GM23338 (cell line): ENCODE measurements at regions not wholly inside any gene's neighbourhood (a gene's known extent, or its start where the extent isn't known, plus 50 kb on each side); places are given as distances from the start of the nearest gene placed in this dataset.
A peak's percentile ranks its signal among the peaks of the same experiment; 100 is the strongest.

Source experiments
- ATAC-seq: fragments of 200-7000 bp; cut with Tn5 transposase; 3 replicates; pipeline ENCODE4 v1.9.1; 2020
- DNase-seq: peaks from one replicate; pipeline ENCODE4 v3.0.0-alpha.2; 2015; ENCODE audit warnings: low spot score
- H2AFZ ChIP-seq: fragments of 200-600 bp; sonication (generic); 2 replicates; pipeline ENCODE4 v1.8.0; 2016; ENCODE audit warnings: antibody characterized with exemption, mild to moderate bottlenecking, moderate library complexity
- H3F3A ChIP-seq: fragments of 200-600 bp; sonication (generic); replicated peaks from 2 replicates; pipeline ENCODE4 v1.8.0; 2017; ENCODE audit warnings: antibody characterized with exemption, mixed run types, low read depth
- H3K27ac ChIP-seq: fragments of 200-600 bp; sonication (generic); 2 replicates; pipeline ENCODE4 v1.6.1; 2016; ENCODE audit warnings: low read depth
- H3K27me3 ChIP-seq: fragments of 200-600 bp; sonication (generic); 2 replicates; pipeline ENCODE4 v1.8.0; 2016; ENCODE audit warnings: mild to moderate bottlenecking, mixed run types, moderate library complexity; ENCODE audit not compliant: insufficient read depth
- H3K36me3 ChIP-seq: fragments of 200-600 bp; sonication (generic); 2 replicates; pipeline ENCODE4 v1.8.0; 2016; ENCODE audit warnings: mild to moderate bottlenecking; ENCODE audit not compliant: insufficient read depth
- H3K4me1 ChIP-seq: fragments of 200-600 bp; sonication (generic); 2 replicates; pipeline ENCODE4 v1.8.0; 2016; ENCODE audit warnings: mild to moderate bottlenecking, moderate library complexity; ENCODE audit not compliant: insufficient read depth
- H3K4me2 ChIP-seq: fragments of 200-600 bp; sonication (generic); 2 replicates; pipeline ENCODE4 v1.7.1; 2017; ENCODE audit warnings: mixed run types
- H3K4me3 ChIP-seq: fragments of 200-600 bp; sonication (generic); 2 replicates; pipeline ENCODE4 v1.6.1; 2016; ENCODE audit warnings: mixed run types
- H3K79me2 ChIP-seq: fragments of 200-600 bp; sonication (generic); replicated peaks from 2 replicates; pipeline ENCODE4 v1.8.0; 2017; ENCODE audit warnings: mild to moderate bottlenecking; ENCODE audit not compliant: insufficient read depth
- H3K9me2 ChIP-seq: fragments of 200-600 bp; sonication (generic); 2 replicates; pipeline ENCODE4 v1.8.0; 2017; ENCODE audit not compliant: insufficient read depth
- H4K20me1 ChIP-seq: fragments of 200-600 bp; sonication (generic); replicated peaks from 2 replicates; pipeline ENCODE4 v1.8.0; 2017; ENCODE audit warnings: mild to moderate bottlenecking; ENCODE audit not compliant: insufficient read depth
- H3K27ac Mint-ChIP-seq: 2 replicates; pipeline ENCODE4 v1.8.0; 2020; ENCODE audit warnings: inconsistent platforms, mild to moderate bottlenecking, moderate library complexity, mixed read lengths
- H3K27me3 Mint-ChIP-seq: 3 replicates; pipeline ENCODE4 v1.8.0; 2022; ENCODE audit warnings: low read depth, mild to moderate bottlenecking, moderate library complexity, mixed read lengths, inconsistent platforms; ENCODE audit not compliant: insufficient read depth, poor library complexity
- H3K36me3 Mint-ChIP-seq: 3 replicates; pipeline ENCODE4 v1.8.0; 2021; ENCODE audit warnings: low read depth, mild to moderate bottlenecking, inconsistent platforms, moderate library complexity, mixed read lengths
- H3K4me1 Mint-ChIP-seq: 3 replicates; pipeline ENCODE4 v1.8.0; 2020; ENCODE audit warnings: mild to moderate bottlenecking, inconsistent platforms, mixed read lengths
- H3K4me3 Mint-ChIP-seq: 3 replicates; pipeline ENCODE4 v1.8.0; 2021; ENCODE audit warnings: moderate library complexity, mild to moderate bottlenecking, inconsistent platforms, mixed read lengths
- H3K9me3 Mint-ChIP-seq: 3 replicates; pipeline ENCODE4 v1.8.0; 2020; ENCODE audit warnings: moderate library complexity, mild to moderate bottlenecking, inconsistent platforms, mixed read lengths
- CREB1 ChIP-seq: fragments of 250-450 bp; sonication (Bioruptor Pico); IDR thresholded peaks from 2 replicates; pipeline ENCODE4 v1.5.0; 2020; ENCODE audit warnings: low read depth, mild to moderate bottlenecking, moderate library complexity
- EZH2 ChIP-seq: fragments of 200-600 bp; sonication (generic); IDR thresholded peaks from one replicate; pipeline ENCODE4 v1.8.0; 2017; ENCODE audit warnings: antibody characterized with exemption, mild to moderate bottlenecking, low read depth; ENCODE audit not compliant: unreplicated experiment
- EZH2phosphoT487 ChIP-seq: fragments of 200-600 bp; sonication (generic); IDR thresholded peaks from one replicate; pipeline ENCODE4 v1.8.1; 2018; ENCODE audit warnings: antibody characterized with exemption; ENCODE audit not compliant: unreplicated experiment
- JUNB ChIP-seq: IDR thresholded peaks from one replicate; pipeline ENCODE4 v1.6.1; 2016; ENCODE audit warnings: antibody characterized with exemption; ENCODE audit not compliant: unreplicated experiment
- NANOG ChIP-seq: IDR thresholded peaks from 2 replicates; pipeline ENCODE4 v1.6.1; 2016; ENCODE audit warnings: antibody characterized with exemption, borderline replicate concordance
- POLR2AphosphoS5 ChIP-seq: IDR thresholded peaks from 2 replicates; pipeline ENCODE4 v1.6.1; 2016; ENCODE audit warnings: antibody characterized with exemption, low read depth
- STAT1 ChIP-seq: IDR thresholded peaks from one replicate; pipeline ENCODE4 v1.6.1; 2016; ENCODE audit warnings: antibody characterized with exemption; ENCODE audit not compliant: unreplicated experiment
- ZNF114 ChIP-seq: fragments of 250-450 bp; sonication (Bioruptor Pico); IDR thresholded peaks from 2 replicates; pipeline ENCODE4 v1.5.0; 2020; ENCODE audit warnings: mild to moderate bottlenecking, moderate library complexity
- ZNF331 ChIP-seq: fragments of 250-450 bp; sonication (Bioruptor Pico); IDR thresholded peaks from 2 replicates; pipeline ENCODE4 v1.5.0; 2020; ENCODE audit warnings: low read depth, mild to moderate bottlenecking, moderate library complexity
- TF ChIP-seq, protein P1 (sequence below), 2 experiments: fragments of 200-600 bp in 1 of 2; sonication (generic) in 1 of 2; conservative IDR thresholded peaks; 2 replicates each; pipeline versions ENCODE4 v1.5.1 to v1.6.1; 2016 to 2017; ENCODE audit warnings: antibody characterized with exemption in 2 of 2, low read depth in 2 of 2, mild to moderate bottlenecking in 2 of 2, moderate library complexity in 1 of 2
- TF ChIP-seq, protein P2 (sequence below): fragments of 250-450 bp; sonication (Bioruptor Pico); IDR thresholded peaks from 2 replicates; pipeline ENCODE4 v1.5.0; 2020; ENCODE audit warnings: mild to moderate bottlenecking, moderate library complexity
- TF ChIP-seq, protein P3 (sequence below): IDR thresholded peaks from 2 replicates; pipeline ENCODE4 v1.6.1; 2016; ENCODE audit warnings: antibody characterized with exemption

DNA sequence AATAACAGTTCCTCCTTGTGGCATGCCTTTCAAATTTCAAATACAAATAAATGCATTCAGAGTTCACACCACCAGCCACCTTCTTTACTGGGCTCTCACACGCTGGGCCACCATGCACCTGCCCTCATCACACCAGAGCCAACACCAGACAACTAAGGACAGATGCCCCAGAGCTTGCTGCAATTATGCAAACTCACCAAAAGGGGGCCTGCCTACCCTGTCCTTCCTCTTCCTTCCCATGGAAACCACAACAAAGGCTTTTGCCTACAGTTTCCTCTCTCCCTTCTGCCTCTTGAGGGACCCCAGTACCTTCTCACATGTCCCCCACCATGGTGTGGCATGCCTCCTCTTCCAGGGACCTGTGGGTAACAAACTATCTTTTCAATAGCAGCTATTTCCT lies 1333.9 kb upstream of the TENM3 start:
- TF ChIP-seq ZNF331 (no peak), JUNB (no peak)
- TF ChIP-seq, protein P1, sequence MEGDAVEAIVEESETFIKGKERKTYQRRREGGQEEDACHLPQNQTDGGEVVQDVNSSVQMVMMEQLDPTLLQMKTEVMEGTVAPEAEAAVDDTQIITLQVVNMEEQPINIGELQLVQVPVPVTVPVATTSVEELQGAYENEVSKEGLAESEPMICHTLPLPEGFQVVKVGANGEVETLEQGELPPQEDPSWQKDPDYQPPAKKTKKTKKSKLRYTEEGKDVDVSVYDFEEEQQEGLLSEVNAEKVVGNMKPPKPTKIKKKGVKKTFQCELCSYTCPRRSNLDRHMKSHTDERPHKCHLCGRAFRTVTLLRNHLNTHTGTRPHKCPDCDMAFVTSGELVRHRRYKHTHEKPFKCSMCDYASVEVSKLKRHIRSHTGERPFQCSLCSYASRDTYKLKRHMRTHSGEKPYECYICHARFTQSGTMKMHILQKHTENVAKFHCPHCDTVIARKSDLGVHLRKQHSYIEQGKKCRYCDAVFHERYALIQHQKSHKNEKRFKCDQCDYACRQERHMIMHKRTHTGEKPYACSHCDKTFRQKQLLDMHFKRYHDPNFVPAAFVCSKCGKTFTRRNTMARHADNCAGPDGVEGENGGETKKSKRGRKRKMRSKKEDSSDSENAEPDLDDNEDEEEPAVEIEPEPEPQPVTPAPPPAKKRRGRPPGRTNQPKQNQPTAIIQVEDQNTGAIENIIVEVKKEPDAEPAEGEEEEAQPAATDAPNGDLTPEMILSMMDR (conservative IDR thresholded peaks at IDR 0.05; ENCODE audit: low read depth in 2 of 2) = peak; percentile 66 to 88
- no peaks in the 10 kb centered on the region for H3K36me3 ChIP-seq
- H3K4me3 Mint-ChIP-seq = no peak overlapping the region
- H3K9me2 ChIP-seq = no peaks in the 10 kb centered on the region
- ATAC-seq (peak; percentile 97), DNase-seq (peak; percentile 83)
- H3K27me3 Mint-ChIP-seq = no peaks in the 10 kb centered on the region
- H3K27ac Mint-ChIP-seq = no peak overlapping the region
- no peak overlapping the region for H3K27ac ChIP-seq
- no peak overlapping the region for H3K4me3 ChIP-seq
- H3K4me2 ChIP-seq = no peak overlapping the region
- no peaks in the 10 kb centered on the region for H3K36me3 Mint-ChIP-seq
- H2AFZ ChIP-seq = 0 out of 2 replicates have a peak overlapping the region, but pooled peaks have one; percentile 38
- no peaks in the 10 kb centered on the region for H3K27me3 ChIP-seq
- H3F3A ChIP-seq = no peaks in the 10 kb centered on the region
- H3K9me3 Mint-ChIP-seq = no peaks in the 10 kb centered on the region
- no peaks in the 10 kb centered on the region for H3K4me1 ChIP-seq
- no peaks in the 10 kb centered on the region for H4K20me1 ChIP-seq
- no peaks in the 10 kb centered on the region for H3K79me2 ChIP-seq
- no peaks in the 10 kb centered on the region for H3K4me1 Mint-ChIP-seq

DNA sequence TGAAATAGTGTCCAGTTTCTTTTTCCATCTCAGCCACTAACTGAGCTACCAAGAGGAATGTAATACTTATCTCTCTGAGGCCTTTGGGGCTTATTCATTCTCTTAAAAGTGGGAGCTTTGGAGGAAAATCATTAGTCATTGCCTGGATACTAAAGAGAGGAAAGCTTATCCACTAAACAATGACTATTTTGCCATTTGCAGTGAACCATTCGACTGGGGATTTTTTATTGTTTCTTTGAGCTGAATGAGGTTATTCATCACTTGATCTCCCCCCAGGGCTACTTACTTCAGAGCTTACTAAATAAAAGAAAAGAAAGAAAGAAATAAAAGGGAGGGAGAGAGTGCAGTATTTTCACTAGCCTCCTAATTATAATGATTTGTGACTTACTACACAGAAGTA lies 1329.5 kb upstream of the TENM3 start:
- no peak for ATAC-seq
- H3K4me3 Mint-ChIP-seq = no peak overlapping the region
- Histone ChIP-seq H3K79me2 (no peaks in the 10 kb centered on the region), H3K27ac (no peak overlapping the region), H3K36me3 (no peaks in the 10 kb centered on the region), H4K20me1 (no peaks in the 10 kb centered on the region), H3K9me2 (peaks cover 4% of the 10 kb centered on the region), H3K4me1 (no peaks in the 10 kb centered on the region), H3K4me3 (no peak overlapping the region), H3F3A (no peaks in the 10 kb centered on the region), H2AFZ (no peak overlapping the region), H3K4me2 (no peak overlapping the region), H3K27me3 (no peaks in the 10 kb centered on the region)
- no peaks in the 10 kb centered on the region for H3K9me3 Mint-ChIP-seq
- no peaks in the 10 kb centered on the region for H3K27me3 Mint-ChIP-seq
- H3K4me1 Mint-ChIP-seq = no peaks in the 10 kb centered on the region
- H3K36me3 Mint-ChIP-seq = no peaks in the 10 kb centered on the region
- no peak overlapping the region for H3K27ac Mint-ChIP-seq
- no peak for DNase-seq
- TF ChIP-seq, protein P2, sequence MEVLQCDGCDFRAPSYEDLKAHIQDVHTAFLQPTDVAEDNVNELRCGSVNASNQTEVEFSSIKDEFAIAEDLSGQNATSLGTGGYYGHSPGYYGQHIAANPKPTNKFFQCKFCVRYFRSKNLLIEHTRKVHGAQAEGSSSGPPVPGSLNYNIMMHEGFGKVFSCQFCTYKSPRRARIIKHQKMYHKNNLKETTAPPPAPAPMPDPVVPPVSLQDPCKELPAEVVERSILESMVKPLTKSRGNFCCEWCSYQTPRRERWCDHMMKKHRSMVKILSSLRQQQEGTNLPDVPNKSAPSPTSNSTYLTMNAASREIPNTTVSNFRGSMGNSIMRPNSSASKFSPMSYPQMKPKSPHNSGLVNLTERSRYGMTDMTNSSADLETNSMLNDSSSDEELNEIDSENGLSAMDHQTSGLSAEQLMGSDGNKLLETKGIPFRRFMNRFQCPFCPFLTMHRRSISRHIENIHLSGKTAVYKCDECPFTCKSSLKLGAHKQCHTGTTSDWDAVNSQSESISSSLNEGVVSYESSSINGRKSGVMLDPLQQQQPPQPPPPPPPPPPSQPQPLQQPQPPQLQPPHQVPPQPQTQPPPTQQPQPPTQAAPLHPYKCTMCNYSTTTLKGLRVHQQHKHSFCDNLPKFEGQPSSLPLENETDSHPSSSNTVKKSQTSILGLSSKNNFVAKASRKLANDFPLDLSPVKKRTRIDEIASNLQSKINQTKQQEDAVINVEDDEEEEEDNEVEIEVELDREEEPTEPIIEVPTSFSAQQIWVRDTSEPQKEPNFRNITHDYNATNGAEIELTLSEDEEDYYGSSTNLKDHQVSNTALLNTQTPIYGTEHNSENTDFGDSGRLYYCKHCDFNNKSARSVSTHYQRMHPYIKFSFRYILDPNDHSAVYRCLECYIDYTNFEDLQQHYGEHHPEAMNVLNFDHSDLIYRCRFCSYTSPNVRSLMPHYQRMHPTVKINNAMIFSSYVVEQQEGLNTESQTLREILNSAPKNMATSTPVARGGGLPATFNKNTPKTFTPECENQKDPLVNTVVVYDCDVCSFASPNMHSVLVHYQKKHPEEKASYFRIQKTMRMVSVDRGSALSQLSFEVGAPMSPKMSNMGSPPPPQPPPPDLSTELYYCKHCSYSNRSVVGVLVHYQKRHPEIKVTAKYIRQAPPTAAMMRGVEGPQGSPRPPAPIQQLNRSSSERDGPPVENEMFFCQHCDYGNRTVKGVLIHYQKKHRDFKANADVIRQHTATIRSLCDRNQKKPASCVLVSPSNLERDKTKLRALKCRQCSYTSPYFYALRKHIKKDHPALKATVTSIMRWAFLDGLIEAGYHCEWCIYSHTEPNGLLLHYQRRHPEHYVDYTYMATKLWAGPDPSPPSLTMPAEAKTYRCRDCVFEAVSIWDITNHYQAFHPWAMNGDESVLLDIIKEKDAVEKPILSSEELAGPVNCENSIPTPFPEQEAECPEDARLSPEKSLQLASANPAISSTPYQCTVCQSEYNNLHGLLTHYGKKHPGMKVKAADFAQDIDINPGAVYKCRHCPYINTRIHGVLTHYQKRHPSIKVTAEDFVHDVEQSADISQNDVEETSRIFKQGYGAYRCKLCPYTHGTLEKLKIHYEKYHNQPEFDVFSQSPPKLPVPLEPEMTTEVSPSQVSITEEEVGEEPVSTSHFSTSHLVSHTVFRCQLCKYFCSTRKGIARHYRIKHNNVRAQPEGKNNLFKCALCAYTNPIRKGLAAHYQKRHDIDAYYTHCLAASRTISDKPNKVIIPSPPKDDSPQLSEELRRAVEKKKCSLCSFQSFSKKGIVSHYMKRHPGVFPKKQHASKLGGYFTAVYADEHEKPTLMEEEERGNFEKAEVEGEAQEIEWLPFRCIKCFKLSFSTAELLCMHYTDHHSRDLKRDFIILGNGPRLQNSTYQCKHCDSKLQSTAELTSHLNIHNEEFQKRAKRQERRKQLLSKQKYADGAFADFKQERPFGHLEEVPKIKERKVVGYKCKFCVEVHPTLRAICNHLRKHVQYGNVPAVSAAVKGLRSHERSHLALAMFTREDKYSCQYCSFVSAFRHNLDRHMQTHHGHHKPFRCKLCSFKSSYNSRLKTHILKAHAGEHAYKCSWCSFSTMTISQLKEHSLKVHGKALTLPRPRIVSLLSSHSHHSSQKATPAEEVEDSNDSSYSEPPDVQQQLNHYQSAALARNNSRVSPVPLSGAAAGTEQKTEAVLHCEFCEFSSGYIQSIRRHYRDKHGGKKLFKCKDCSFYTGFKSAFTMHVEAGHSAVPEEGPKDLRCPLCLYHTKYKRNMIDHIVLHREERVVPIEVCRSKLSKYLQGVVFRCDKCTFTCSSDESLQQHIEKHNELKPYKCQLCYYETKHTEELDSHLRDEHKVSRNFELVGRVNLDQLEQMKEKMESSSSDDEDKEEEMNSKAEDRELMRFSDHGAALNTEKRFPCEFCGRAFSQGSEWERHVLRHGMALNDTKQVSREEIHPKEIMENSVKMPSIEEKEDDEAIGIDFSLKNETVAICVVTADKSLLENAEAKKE = no peak
- TF ChIP-seq NANOG (no peak), EZH2 (no peak), CREB1 (no peak), EZH2phosphoT487 (no peak), ZNF331 (no peak), JUNB (no peak), ZNF114 (CRISPR knock-in tag) (no peak), STAT1 (no peak), POLR2AphosphoS5 (no peak)
- TF ChIP-seq, protein P3, sequence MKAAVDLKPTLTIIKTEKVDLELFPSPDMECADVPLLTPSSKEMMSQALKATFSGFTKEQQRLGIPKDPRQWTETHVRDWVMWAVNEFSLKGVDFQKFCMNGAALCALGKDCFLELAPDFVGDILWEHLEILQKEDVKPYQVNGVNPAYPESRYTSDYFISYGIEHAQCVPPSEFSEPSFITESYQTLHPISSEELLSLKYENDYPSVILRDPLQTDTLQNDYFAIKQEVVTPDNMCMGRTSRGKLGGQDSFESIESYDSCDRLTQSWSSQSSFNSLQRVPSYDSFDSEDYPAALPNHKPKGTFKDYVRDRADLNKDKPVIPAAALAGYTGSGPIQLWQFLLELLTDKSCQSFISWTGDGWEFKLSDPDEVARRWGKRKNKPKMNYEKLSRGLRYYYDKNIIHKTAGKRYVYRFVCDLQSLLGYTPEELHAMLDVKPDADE = no peak
